Suprapubic skin (tissue), 4 donors: ENCODE measurements at regions not wholly inside any gene's neighbourhood (a gene's known extent, or its start where the extent isn't known, plus 50 kb on each side); places are given as distances from the start of the nearest gene placed in this dataset.

ENCODE experiments used
- DNase-seq, 2 donors: peaks; one replicate each; pipeline ENCODE4 v3.0.0-alpha.2; 2019; ENCODE audit warnings: low spot score in 2 of 2
- H3K27ac ChIP-seq: fragments of 200-600 bp; sonication (generic); one replicate; pipeline ENCODE4 v1.5.1; 2019
- H3K27me3 ChIP-seq: fragments of 200-600 bp; sonication (generic); one replicate; pipeline ENCODE4 v1.5.1; 2019
- H3K36me3 ChIP-seq: fragments of 200-600 bp; sonication (generic); one replicate; pipeline ENCODE4 v1.5.1; 2019
- H3K4me1 ChIP-seq: fragments of 200-600 bp; sonication (generic); one replicate; pipeline ENCODE4 v1.5.1; 2019
- H3K4me3 ChIP-seq: fragments of 200-600 bp; sonication (generic); one replicate; pipeline ENCODE4 v1.5.1; 2019; ENCODE audit warnings: mild to moderate bottlenecking
- H3K9me3 ChIP-seq: fragments of 200-600 bp; sonication (generic); one replicate; pipeline ENCODE4 v1.5.1; 2019
- EP300 ChIP-seq: sonication (generic); formaldehyde crosslinking; IDR thresholded peaks from one replicate; pipeline ENCODE4 v1.6.1; 2017; ENCODE audit warnings: antibody characterized with exemption
- POLR2A ChIP-seq, 2 donors: fragments of 450-650 bp; IDR thresholded peaks; one replicate each; pipeline ENCODE4 v1.6.1; 2017; ENCODE audit warnings: antibody characterized with exemption in 2 of 2, mild to moderate bottlenecking in 2 of 2, moderate library complexity in 2 of 2
- POLR2AphosphoS5 ChIP-seq, 3 donors: sonication (generic); formaldehyde crosslinking; IDR thresholded peaks; one replicate each; pipeline ENCODE4 v1.6.1; 2017; ENCODE audit warnings: antibody characterized with exemption in 3 of 3
- WGBS: methylation state at CpG from one replicate; pipeline ENCODE4 v1.1.5; 2018; 5-methylcytosine and 5-hydroxymethylcytosine counted together
- TF ChIP-seq, protein P1 (sequence below), 2 donors: fragments of 200-600 bp in 1 of 2; fragments of 450-650 bp in 1 of 2; sonication (generic) in 1 of 2; IDR thresholded peaks; one replicate each; pipeline ENCODE4 v1.5.1; 2016 to 2019; ENCODE audit warnings: antibody characterized with exemption in 2 of 2, mild to moderate bottlenecking in 1 of 2, moderate library complexity in 1 of 2

DNA sequence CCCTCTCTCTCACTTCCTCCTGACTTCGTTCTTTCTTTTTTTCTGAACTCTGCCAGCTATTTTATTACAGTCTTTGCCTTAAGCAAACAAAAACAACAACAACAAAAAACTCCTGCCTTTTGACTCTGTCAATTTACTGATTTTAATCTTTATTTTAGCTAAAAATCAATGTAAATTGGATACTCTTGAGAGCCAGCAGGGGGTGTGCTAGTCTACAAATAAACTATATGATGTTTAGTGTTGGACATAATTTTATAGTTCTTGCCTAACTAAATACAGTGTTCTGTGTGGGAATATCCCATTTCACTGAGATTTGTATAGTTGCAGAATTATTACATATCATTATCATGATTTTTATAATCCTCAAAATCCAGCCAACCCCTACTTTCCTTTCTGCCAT is 1199.9 kb upstream of the SPRY2 start:
- 63% methylated on average over 1 of the region's 1 CpG for WGBS
- Histone ChIP-seq H3K9me3 (no peaks in the 10 kb centered on the region), H3K27ac (no peak overlapping the region), H3K4me1 (no peaks in the 10 kb centered on the region), H3K4me3 (no peak overlapping the region), H3K36me3 (no peaks in the 10 kb centered on the region), H3K27me3 (no peaks in the 10 kb centered on the region)
- no peak for DNase-seq
- TF ChIP-seq POLR2A (IDR thresholded peaks at IDR 0.05) (no peak), POLR2AphosphoS5 (IDR thresholded peaks at IDR 0.05) (no peak), EP300 (no peak)
- TF ChIP-seq, protein P1, sequence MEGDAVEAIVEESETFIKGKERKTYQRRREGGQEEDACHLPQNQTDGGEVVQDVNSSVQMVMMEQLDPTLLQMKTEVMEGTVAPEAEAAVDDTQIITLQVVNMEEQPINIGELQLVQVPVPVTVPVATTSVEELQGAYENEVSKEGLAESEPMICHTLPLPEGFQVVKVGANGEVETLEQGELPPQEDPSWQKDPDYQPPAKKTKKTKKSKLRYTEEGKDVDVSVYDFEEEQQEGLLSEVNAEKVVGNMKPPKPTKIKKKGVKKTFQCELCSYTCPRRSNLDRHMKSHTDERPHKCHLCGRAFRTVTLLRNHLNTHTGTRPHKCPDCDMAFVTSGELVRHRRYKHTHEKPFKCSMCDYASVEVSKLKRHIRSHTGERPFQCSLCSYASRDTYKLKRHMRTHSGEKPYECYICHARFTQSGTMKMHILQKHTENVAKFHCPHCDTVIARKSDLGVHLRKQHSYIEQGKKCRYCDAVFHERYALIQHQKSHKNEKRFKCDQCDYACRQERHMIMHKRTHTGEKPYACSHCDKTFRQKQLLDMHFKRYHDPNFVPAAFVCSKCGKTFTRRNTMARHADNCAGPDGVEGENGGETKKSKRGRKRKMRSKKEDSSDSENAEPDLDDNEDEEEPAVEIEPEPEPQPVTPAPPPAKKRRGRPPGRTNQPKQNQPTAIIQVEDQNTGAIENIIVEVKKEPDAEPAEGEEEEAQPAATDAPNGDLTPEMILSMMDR (IDR thresholded peaks at IDR 0.05), result no peak

DNA sequence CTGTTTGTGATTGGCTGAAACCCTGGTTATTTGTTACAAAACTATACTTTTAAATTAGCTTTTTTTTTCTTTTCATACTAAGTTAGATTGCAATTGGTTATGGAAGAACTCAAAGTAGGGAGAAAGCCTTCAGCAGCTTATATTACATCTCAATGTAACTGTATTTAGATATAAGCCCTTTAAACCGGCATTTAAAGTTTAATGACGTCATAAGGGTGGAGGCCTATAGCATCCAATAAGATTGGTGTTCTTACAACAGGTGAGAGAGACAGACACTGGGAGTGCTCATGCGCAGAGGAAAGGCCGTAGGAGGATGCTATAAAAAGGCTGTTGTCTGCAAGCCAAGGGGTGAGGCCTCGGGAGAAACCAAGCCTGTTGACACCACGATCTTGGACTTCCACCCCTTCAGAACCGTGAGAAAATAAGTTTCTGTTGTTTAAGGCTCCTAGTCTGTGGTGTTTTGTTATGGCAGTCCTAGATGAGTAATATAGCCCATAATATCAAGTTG is 1198.8 kb upstream of the SPRY2 start:
- no peak for DNase-seq
- WGBS, result 77% methylated on average over 7 of the region's 7 CpGs
- H3K36me3 ChIP-seq, result no peaks in the 10 kb centered on the region
- H3K27ac ChIP-seq, result no peak overlapping the region
- H3K9me3 ChIP-seq, result no peaks in the 10 kb centered on the region
- H3K4me3 ChIP-seq, result no peak overlapping the region
- H3K4me1 ChIP-seq, result no peaks in the 10 kb centered on the region
- TF ChIP-seq EP300, result no peak
- TF ChIP-seq, protein P1 (IDR thresholded peaks at IDR 0.05), result no peak
- no peak for TF ChIP-seq POLR2A (IDR thresholded peaks at IDR 0.05)
- no peak for TF ChIP-seq POLR2AphosphoS5 (IDR thresholded peaks at IDR 0.05)
- no peaks in the 10 kb centered on the region for H3K27me3 ChIP-seq

DNA sequence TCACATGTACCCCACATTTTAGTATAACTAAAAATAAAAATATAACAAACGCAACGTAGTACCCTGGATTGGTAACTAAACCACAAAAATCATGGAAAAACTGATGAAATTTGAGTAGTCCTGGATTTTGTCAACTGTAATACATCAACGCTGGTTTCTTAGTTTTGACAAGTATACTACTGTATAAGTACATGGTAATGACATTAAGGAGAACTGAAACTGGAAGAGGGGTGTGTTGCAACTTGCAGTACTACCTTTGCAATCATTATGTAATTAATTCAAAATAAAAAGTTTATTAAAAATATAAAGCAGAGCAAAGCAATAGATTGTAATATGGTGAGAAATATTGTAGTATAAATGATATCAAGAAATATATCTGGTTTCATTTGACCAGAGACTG is 1158.0 kb upstream of the SPRY2 start:
- DNase-seq, result no peak
- no peak overlapping the region for H3K27ac ChIP-seq
- no peaks in the 10 kb centered on the region for H3K4me1 ChIP-seq
- H3K27me3 ChIP-seq, result no peaks in the 10 kb centered on the region
- WGBS, result 93% methylated on average over 3 of the region's 3 CpGs
- H3K9me3 ChIP-seq, result no peaks in the 10 kb centered on the region
- no peaks in the 10 kb centered on the region for H3K36me3 ChIP-seq
- H3K4me3 ChIP-seq, result no peak overlapping the region
- TF ChIP-seq, protein P1 (IDR thresholded peaks at IDR 0.05), result no peak
- TF ChIP-seq POLR2AphosphoS5 (IDR thresholded peaks at IDR 0.05) (no peak), EP300 (no peak), POLR2A (IDR thresholded peaks at IDR 0.05) (no peak)

DNA sequence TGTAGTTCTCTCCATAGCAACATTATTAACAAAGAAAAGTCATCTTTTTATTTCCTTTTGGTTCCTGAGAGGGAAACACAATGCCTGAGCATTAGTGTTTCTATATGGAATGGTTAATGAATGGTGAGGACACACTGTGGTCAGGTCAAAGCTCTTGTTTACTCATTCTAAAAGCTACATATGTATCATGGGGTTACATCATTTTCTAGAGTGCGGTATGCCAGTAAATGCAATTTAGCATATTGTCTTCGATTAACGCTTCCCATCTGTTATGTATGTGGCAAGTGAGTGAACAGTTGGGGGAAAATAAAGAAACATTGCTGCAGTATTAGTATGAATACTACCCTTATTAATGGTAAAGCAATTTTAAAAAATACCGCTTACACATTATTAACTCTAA is 1152.2 kb upstream of the SPRY2 start:
- DNase-seq, result no peak
- no peaks in the 10 kb centered on the region for H3K27me3 ChIP-seq
- H3K9me3 ChIP-seq, result no peaks in the 10 kb centered on the region
- H3K36me3 ChIP-seq, result no peaks in the 10 kb centered on the region
- no peaks in the 10 kb centered on the region for H3K4me1 ChIP-seq
- TF ChIP-seq POLR2A (IDR thresholded peaks at IDR 0.05) (no peak), EP300 (no peak)
- TF ChIP-seq, protein P1 (IDR thresholded peaks at IDR 0.05), result no peak
- no peak overlapping the region for H3K4me3 ChIP-seq
- 85% methylated on average over 4 of the region's 4 CpGs for WGBS
- H3K27ac ChIP-seq, result no peak overlapping the region

DNA sequence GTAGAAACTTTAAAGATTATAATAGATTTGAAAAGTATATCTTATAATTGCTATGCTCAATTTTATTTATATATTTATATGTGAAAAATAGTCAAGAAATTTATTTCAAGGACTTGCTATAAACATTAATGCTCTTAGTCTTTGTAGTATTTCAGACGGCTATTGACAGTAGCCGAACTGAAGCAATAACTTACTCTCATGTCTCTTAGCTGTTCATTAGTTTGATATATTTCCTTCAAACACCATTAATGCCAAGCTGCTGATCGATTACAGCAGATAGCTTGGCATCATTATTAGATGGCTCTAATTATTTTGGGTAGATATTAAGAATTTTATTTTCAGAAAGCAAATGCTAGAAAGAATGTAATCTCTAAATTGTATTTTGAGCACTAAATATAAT is 1151.5 kb upstream of the SPRY2 start:
- WGBS, result 86% methylated on average over 3 of the region's 3 CpGs
- H3K9me3 ChIP-seq, result no peaks in the 10 kb centered on the region
- no peak overlapping the region for H3K27ac ChIP-seq
- no peaks in the 10 kb centered on the region for H3K4me1 ChIP-seq
- H3K4me3 ChIP-seq, result no peak overlapping the region
- no peaks in the 10 kb centered on the region for H3K36me3 ChIP-seq
- TF ChIP-seq, protein P1 (IDR thresholded peaks at IDR 0.05), result no peak
- H3K27me3 ChIP-seq, result no peaks in the 10 kb centered on the region
- no peak for DNase-seq
